Prostate gland (tissue), 2 donors: ENCODE measurements at regions not wholly inside any gene's neighbourhood (a gene's known extent, or its start where the extent isn't known, plus 50 kb on each side); places are given as distances from the start of the nearest gene placed in this dataset.

Experiments used
- DNase-seq: peaks from one replicate; pipeline ENCODE4 v3.0.0-alpha.2; 2019; ENCODE audit warnings: low spot score
- H3K27ac ChIP-seq, 2 donors: fragments of 200-600 bp; sonication (generic); 2 replicates each; pipeline ENCODE4 v1.5.1; 2017 to 2019
- H3K27me3 ChIP-seq: fragments of 200-600 bp; sonication (generic); replicated peaks from 2 replicates; pipeline ENCODE4 v1.5.1; 2019; ENCODE audit not compliant: insufficient read depth
- H3K36me3 ChIP-seq, 2 donors: fragments of 200-600 bp; sonication (generic); 1 replicate in 1 of 2; 2 replicates in 1 of 2; pipeline versions ENCODE4 v1.5.1 to v1.8.1; 2017 to 2019
- H3K4me1 ChIP-seq: fragments of 200-600 bp; sonication (generic); replicated peaks from 2 replicates; pipeline ENCODE4 v1.5.1; 2019
- H3K4me3 ChIP-seq, 2 donors: fragments of 200-600 bp; sonication (generic); 2 replicates each; pipeline ENCODE4 v1.5.1; 2017 to 2019
- H3K9me3 ChIP-seq: fragments of 200-600 bp; sonication (generic); 2 replicates; pipeline ENCODE4 v1.5.1; 2017
- CTCF ChIP-seq, 4 experiments: fragments of 200-600 bp in 2 of 4; fragments of 450-650 bp in 2 of 4; sonication (generic) in 2 of 4; IDR thresholded peaks; 1 replicate in 3 of 4; 2 replicates in 1 of 4; pipeline ENCODE4 v1.5.1; 2016 to 2019; ENCODE audit warnings: antibody characterized with exemption in 4 of 4, mild to moderate bottlenecking in 2 of 4, moderate library complexity in 2 of 4
- POLR2A ChIP-seq: fragments of 450-650 bp; IDR thresholded peaks from one replicate; pipeline ENCODE4 v1.6.1; 2016; ENCODE audit warnings: antibody characterized with exemption, mild to moderate bottlenecking
- POLR2AphosphoS5 ChIP-seq: sonication (generic); formaldehyde crosslinking; IDR thresholded peaks from one replicate; pipeline ENCODE4 v1.6.1; 2017; ENCODE audit warnings: antibody characterized with exemption
- WGBS: methylation state at CpG from one replicate; pipeline ENCODE4 v1.1.5; 2018; 5-methylcytosine and 5-hydroxymethylcytosine counted together
- intact Hi-C: fragments of 100-400 bp; cut with DNase I; formaldehyde crosslinking; loops from one replicate; pipeline ENCODE4 v1.14.2; 2022

GRCh38 chr4:66863481-66863880 lies 681.8 kb downstream of the CENPC start:
- H3K9me3 ChIP-seq: no peaks in the 10 kb centered on the region
- intact Hi-C loops: no loop called here
- no peaks in the 10 kb centered on the region for H3K4me1 ChIP-seq
- H3K27me3 ChIP-seq: no peaks in the 10 kb centered on the region
- no peak for TF ChIP-seq CTCF (IDR thresholded peaks at IDR 0.05)
- no peak for TF ChIP-seq POLR2A
- no peak for TF ChIP-seq POLR2AphosphoS5
- H3K36me3 ChIP-seq: no peaks in the 10 kb centered on the region
- no peak for DNase-seq
- H3K27ac ChIP-seq: no peak overlapping the region
- no peak overlapping the region for H3K4me3 ChIP-seq

- H3K36me3 ChIP-seq: no peaks in the 10 kb centered on the region
- H3K4me1 ChIP-seq: no peaks in the 10 kb centered on the region
- H3K27ac ChIP-seq: no peak overlapping the region
- no peaks in the 10 kb centered on the region for H3K27me3 ChIP-seq
- DNase-seq: no peak
- H3K4me3 ChIP-seq: no peak overlapping the region
- no peaks in the 10 kb centered on the region for H3K9me3 ChIP-seq
- TF ChIP-seq CTCF (IDR thresholded peaks at IDR 0.05): no peak
- no peak for TF ChIP-seq POLR2AphosphoS5
- TF ChIP-seq POLR2A: no peak
- 73% methylated on average over 1 of the region's 1 CpG for WGBS
- intact Hi-C loops: no loop called here
Observed at GRCh38 chr4:66855956-66856355, 689.3 kb downstream of the CENPC start.

GRCh38 chr4:66853845-66854244 lies 691.5 kb downstream of the CENPC start:
- intact Hi-C loops: no loop called here
- TF ChIP-seq CTCF (IDR thresholded peaks at IDR 0.05): no peak
- no peak for TF ChIP-seq POLR2AphosphoS5
- no peak for TF ChIP-seq POLR2A
- Histone ChIP-seq H3K9me3 (no peaks in the 10 kb centered on the region), H3K4me3 (no peak overlapping the region), H3K4me1 (no peaks in the 10 kb centered on the region), H3K27ac (no peak overlapping the region), H3K27me3 (no peaks in the 10 kb centered on the region), H3K36me3 (no peaks in the 10 kb centered on the region)
- DNase-seq: no peak
- WGBS: 90% methylated on average over 3 of the region's 3 CpGs

GRCh38 chr4:66852843-66853242 lies 692.5 kb downstream of the CENPC start:
- no peaks in the 10 kb centered on the region for H3K4me1 ChIP-seq
- H3K4me3 ChIP-seq: no peak overlapping the region
- WGBS: 71% methylated on average over 2 of the region's 2 CpGs
- H3K27ac ChIP-seq: no peak overlapping the region
- no peak for TF ChIP-seq POLR2AphosphoS5
- no peak for TF ChIP-seq CTCF (IDR thresholded peaks at IDR 0.05)
- TF ChIP-seq POLR2A: no peak
- intact Hi-C loops: no loop called here
- H3K27me3 ChIP-seq: no peaks in the 10 kb centered on the region
- no peaks in the 10 kb centered on the region for H3K36me3 ChIP-seq
- no peak for DNase-seq
- no peaks in the 10 kb centered on the region for H3K9me3 ChIP-seq

GRCh38 chr4:66849596-66849995 lies 695.7 kb downstream of the CENPC start:
- intact Hi-C loops: no loop called here
- Histone ChIP-seq H3K9me3 (no peaks in the 10 kb centered on the region), H3K4me1 (no peaks in the 10 kb centered on the region), H3K4me3 (no peak overlapping the region), H3K36me3 (no peaks in the 10 kb centered on the region), H3K27ac (no peak overlapping the region), H3K27me3 (no peaks in the 10 kb centered on the region)
- DNase-seq: no peak
- WGBS: 50% methylated on average over 1 of the region's 1 CpG
- TF ChIP-seq POLR2A: no peak
- no peak for TF ChIP-seq CTCF (IDR thresholded peaks at IDR 0.05)
- TF ChIP-seq POLR2AphosphoS5: no peak
